ENCODE measurements at regions not wholly inside any gene's neighbourhood (a gene's known extent, or its start where the extent isn't known, plus 50 kb on each side); places are given as distances from the start of the nearest gene placed in this dataset.
A peak's percentile ranks its signal among the peaks of the same experiment; 100 is the strongest.
"Not testable (repeated sequence)": the region's sequence is repeated elsewhere in the genome, so short reads cannot be mapped to it uniquely, and the experiment has no call there.

- Histone ChIP-seq H3K4me1 (no peaks in the 10 kb centered on the region), H3K36me3 (no peaks in the 10 kb centered on the region), H3K4me3 (no peak overlapping the region), H3K27ac (no peak overlapping the region), H3K27me3 (no peaks in the 10 kb centered on the region), H3K9me3 (no peaks in the 10 kb centered on the region)
- TF ChIP-seq EP300 (IDR thresholded peaks at IDR 0.05): no peak
- 86% methylated on average over 2 of the region's 2 CpGs for WGBS, 2 donors
- DNase-seq (no peak), ATAC-seq (ENCODE audit: low FRiP score in 2 of 2) (no peak)
Observed at GRCh38 chr10:109219935-109220605, 703.2 kb downstream of the XPNPEP1 start.

- ATAC-seq (ENCODE audit: low FRiP score in 2 of 2): no peak
- Histone ChIP-seq H3K36me3 (no peaks in the 10 kb centered on the region), H3K4me3 (no peak overlapping the region), H3K4me1 (no peaks in the 10 kb centered on the region), H3K27ac (no peak overlapping the region), H3K27me3 (no peaks in the 10 kb centered on the region), H3K9me3 (no peaks in the 10 kb centered on the region)
- WGBS, 2 donors: 72 to 79% methylated on average over 2 of the region's 2 CpGs
- TF ChIP-seq POLR2A (IDR thresholded peaks at IDR 0.05): no peak
- no peak for DNase-seq
Observed at GRCh38 chr10:109218207-109218606, 705.1 kb downstream of the XPNPEP1 start.

DNA sequence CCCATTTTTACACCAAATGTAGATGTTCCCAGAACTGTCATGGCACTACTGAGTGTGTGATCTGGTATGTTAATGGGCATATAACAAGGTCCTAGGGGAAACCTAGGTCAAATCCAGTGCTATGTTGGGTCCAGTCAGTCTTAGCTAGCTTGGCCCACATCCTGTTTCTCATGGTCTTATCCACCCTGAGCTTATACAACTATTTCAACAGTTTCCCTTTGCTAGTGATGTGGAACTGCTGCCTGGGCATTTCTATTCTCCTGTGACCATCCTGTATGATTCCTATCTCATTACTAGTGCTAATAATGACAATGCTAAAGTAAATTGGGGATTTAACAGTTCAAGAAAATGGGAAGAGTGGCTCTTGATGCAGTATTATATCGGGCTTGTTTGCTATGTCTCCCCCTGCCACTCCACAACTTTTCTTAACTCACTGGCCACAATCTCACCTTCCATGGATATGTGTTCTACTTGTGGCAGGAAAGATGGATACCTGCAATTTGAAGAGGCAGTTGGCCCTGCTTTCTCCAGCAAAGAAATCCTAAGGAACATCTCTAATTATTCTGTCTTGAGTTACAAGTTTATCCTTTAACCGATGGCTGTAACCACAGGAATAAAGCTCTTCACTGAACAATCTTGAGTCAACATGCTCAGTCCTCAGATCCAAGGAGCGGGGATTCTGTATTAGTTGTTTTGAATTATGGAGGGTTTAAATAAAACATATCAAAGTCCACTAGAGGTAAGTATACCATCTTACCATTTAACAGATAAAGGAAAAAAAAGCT lies 707.8 kb downstream of the XPNPEP1 start:
- no peak for TF ChIP-seq CTCF (IDR thresholded peaks at IDR 0.05)
- no peak for TF ChIP-seq POLR2A (IDR thresholded peaks at IDR 0.05)
- TF ChIP-seq EP300 (IDR thresholded peaks at IDR 0.05): no peak
- TF ChIP-seq POLR2AphosphoS5 (IDR thresholded peaks at IDR 0.05): no peak
- Histone ChIP-seq H3K4me3 (no peak overlapping the region), H3K4me1 (no peaks in the 10 kb centered on the region), H3K36me3 (no peaks in the 10 kb centered on the region), H3K27ac (no peak overlapping the region), H3K27me3 (no peaks in the 10 kb centered on the region), H3K9me3 (no peaks in the 10 kb centered on the region)
- 71 to 77% methylated on average over 3 of the region's 3 CpGs for WGBS, 2 donors
- no peak for DNase-seq
- ATAC-seq (ENCODE audit: low FRiP score in 2 of 2): no peak

DNA sequence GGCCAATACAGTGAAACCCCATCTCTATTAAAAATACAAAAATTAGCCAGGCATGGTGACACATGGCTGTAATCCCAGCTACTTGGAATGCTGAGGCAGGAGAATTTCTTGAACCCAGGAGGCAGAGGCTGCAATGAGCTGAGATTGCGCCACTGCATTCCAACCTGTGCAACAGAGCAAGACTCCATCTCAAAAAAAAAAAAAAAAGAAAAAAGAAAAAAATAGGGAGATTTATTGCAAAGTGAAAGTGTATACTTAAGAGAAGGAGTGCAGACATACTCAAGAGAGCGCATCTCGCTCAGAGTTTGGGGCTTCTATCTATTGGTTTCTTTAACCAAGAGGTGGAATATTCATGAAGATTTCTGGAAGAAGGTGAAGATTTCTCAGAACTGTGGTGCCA lies 708.4 kb downstream of the XPNPEP1 start:
- not testable (repeated sequence) for DNase-seq; H3K27me3 ChIP-seq; H3K4me3 ChIP-seq; H3K9me3 ChIP-seq; ATAC-seq (ENCODE audit: low FRiP score in 2 of 2); H3K27ac ChIP-seq; H3K4me1 ChIP-seq; H3K36me3 ChIP-seq
- WGBS, 2 donors: 92 to 94% methylated on average over 3 of the region's 3 CpGs

DNA sequence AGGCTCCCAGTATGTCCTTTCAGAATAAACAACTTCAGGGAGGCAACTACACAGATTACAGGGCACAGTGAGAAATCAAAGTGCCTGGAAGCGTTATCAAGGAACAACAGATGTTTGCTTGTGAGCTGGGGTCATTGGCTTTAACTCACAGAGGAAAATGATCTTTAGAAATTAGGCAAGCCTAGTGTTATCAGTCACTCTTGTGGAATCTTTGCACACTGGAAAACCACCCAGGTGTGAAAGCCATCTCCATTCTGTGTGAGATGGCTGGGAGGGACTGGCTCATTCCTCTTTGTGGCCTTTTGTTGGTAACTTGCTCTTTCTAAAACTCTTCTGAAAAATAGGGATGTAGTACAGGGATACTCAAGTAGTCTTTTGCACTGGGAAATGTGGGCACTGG lies 716.0 kb downstream of the XPNPEP1 start:
- H3K9me3 ChIP-seq: no peaks in the 10 kb centered on the region
- no peaks in the 10 kb centered on the region for H3K27me3 ChIP-seq
- TF ChIP-seq EP300 (IDR thresholded peaks at IDR 0.05): no peak
- no peak for TF ChIP-seq POLR2AphosphoS5 (IDR thresholded peaks at IDR 0.05)
- no peak for TF ChIP-seq POLR2A (IDR thresholded peaks at IDR 0.05)
- TF ChIP-seq CTCF (IDR thresholded peaks at IDR 0.05): no peak
- 31 to 48% methylated on average over 1 of the region's 1 CpG for WGBS, 2 donors
- no peaks in the 10 kb centered on the region for H3K4me1 ChIP-seq
- no peak for DNase-seq
- H3K36me3 ChIP-seq: no peaks in the 10 kb centered on the region
- ATAC-seq (ENCODE audit: low FRiP score in 2 of 2): no peak
- H3K27ac ChIP-seq: no peak overlapping the region
- H3K4me3 ChIP-seq: no peak overlapping the region

- Histone ChIP-seq H3K27me3 (no peaks in the 10 kb centered on the region), H3K27ac (no peak overlapping the region), H3K36me3 (no peaks in the 10 kb centered on the region), H3K4me1 (no peaks in the 10 kb centered on the region), H3K4me3 (no peak overlapping the region), H3K9me3 (no peaks in the 10 kb centered on the region)
- ATAC-seq (ENCODE audit: low FRiP score in 2 of 2): peak in 1 of 2 donors; percentile 36
- DNase-seq: no peak
- no peak for TF ChIP-seq CTCF (IDR thresholded peaks at IDR 0.05)
- no peak for TF ChIP-seq EP300 (IDR thresholded peaks at IDR 0.05)
- TF ChIP-seq POLR2A (IDR thresholded peaks at IDR 0.05): no peak
- TF ChIP-seq POLR2AphosphoS5 (IDR thresholded peaks at IDR 0.05): no peak
- 80% methylated on average over 3 of the region's 3 CpGs for WGBS, 2 donors
Observed at GRCh38 chr10:109205929-109206585, 717.3 kb downstream of the XPNPEP1 start.

Measured in upper lobe of left lung (tissue), 6 donors.